ENCODE measurements at regions not wholly inside any gene's neighbourhood (a gene's known extent, or its start where the extent isn't known, plus 50 kb on each side); places are given as distances from the start of the nearest gene placed in this dataset.

- Histone ChIP-seq H4K20me1 (ENCODE audit: control insufficient read depth, insufficient read depth, low read depth, low read length) (no peaks in the 10 kb centered on the region), H3K9me3 (ENCODE audit: control insufficient read depth, insufficient read depth, low read length) (no peaks in the 10 kb centered on the region), H3K27me3 (ENCODE audit: control insufficient read depth, low read length) (0 out of 2 replicates have a peak, but pooled peaks cover 4% of the 10 kb centered on the region), H3K27ac (ENCODE audit: low read depth, low read length) (no peak overlapping the region), H3F3A (ENCODE audit: control insufficient read depth, insufficient read depth) (no peaks in the 10 kb centered on the region), H3K4me3 (ENCODE audit: low read length) (no peak overlapping the region), H3K4me1 (ENCODE audit: control insufficient read depth, low read length) (no peaks in the 10 kb centered on the region), H3K9me2 (replicated peaks; ENCODE audit: control insufficient read depth, low read length) (no peaks in the 10 kb centered on the region), H3K4me2 (ENCODE audit: low read length) (no peak overlapping the region), H3K79me2 (ENCODE audit: control insufficient read depth, low read length) (no peaks in the 10 kb centered on the region), H3K36me3 (ENCODE audit: control insufficient read depth, low read length) (no peaks in the 10 kb centered on the region)
- TF ChIP-seq EZH2phosphoT487 (IDR thresholded peaks at IDR 0.05; ENCODE audit: borderline replicate concordance, low read length) = no peak
Measured at GRCh38 chr15:68001811-68002210, 52.3 kb upstream of the PIAS1 start.

GRCh38 chr15:68003297-68003696, 50.8 kb upstream of the PIAS1 start:
- Histone ChIP-seq H3K36me3 (ENCODE audit: control insufficient read depth, low read length) (no peaks in the 10 kb centered on the region), H3K9me2 (replicated peaks; ENCODE audit: control insufficient read depth, low read length) (no peaks in the 10 kb centered on the region), H4K20me1 (ENCODE audit: control insufficient read depth, insufficient read depth, low read depth, low read length) (no peaks in the 10 kb centered on the region), H3K4me1 (ENCODE audit: control insufficient read depth, low read length) (no peaks in the 10 kb centered on the region), H3K79me2 (ENCODE audit: control insufficient read depth, low read length) (no peaks in the 10 kb centered on the region), H3K27ac (ENCODE audit: low read depth, low read length) (no peak overlapping the region), H3K4me3 (ENCODE audit: low read length) (no peak overlapping the region), H3F3A (ENCODE audit: control insufficient read depth, insufficient read depth) (no peaks in the 10 kb centered on the region), H3K9me3 (ENCODE audit: control insufficient read depth, insufficient read depth, low read length) (peaks cover 3% of the 10 kb centered on the region; the same call in 1 of the 2 replicates), H3K27me3 (ENCODE audit: control insufficient read depth, low read length) (0 out of 2 replicates have a peak, but pooled peaks cover 4% of the 10 kb centered on the region), H3K4me2 (ENCODE audit: low read length) (no peak overlapping the region)
- TF ChIP-seq EZH2phosphoT487 (IDR thresholded peaks at IDR 0.05; ENCODE audit: borderline replicate concordance, low read length) = no peak
- TF ChIP-seq, protein P1, sequence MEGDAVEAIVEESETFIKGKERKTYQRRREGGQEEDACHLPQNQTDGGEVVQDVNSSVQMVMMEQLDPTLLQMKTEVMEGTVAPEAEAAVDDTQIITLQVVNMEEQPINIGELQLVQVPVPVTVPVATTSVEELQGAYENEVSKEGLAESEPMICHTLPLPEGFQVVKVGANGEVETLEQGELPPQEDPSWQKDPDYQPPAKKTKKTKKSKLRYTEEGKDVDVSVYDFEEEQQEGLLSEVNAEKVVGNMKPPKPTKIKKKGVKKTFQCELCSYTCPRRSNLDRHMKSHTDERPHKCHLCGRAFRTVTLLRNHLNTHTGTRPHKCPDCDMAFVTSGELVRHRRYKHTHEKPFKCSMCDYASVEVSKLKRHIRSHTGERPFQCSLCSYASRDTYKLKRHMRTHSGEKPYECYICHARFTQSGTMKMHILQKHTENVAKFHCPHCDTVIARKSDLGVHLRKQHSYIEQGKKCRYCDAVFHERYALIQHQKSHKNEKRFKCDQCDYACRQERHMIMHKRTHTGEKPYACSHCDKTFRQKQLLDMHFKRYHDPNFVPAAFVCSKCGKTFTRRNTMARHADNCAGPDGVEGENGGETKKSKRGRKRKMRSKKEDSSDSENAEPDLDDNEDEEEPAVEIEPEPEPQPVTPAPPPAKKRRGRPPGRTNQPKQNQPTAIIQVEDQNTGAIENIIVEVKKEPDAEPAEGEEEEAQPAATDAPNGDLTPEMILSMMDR (IDR thresholded peaks at IDR 0.05; ENCODE audit: low read depth, low read length, poor library complexity, severe bottlenecking) = no peak
